Peyer's patch (tissue), 4 donors: ENCODE measurements at regions not wholly inside any gene's neighbourhood (a gene's known extent, or its start where the extent isn't known, plus 50 kb on each side); places are given as distances from the start of the nearest gene placed in this dataset.

ENCODE experiments used
- CTCF ChIP-seq, 6 experiments: fragments of 450-650 bp in 4 of 6; fragments of 200-600 bp in 2 of 6; sonication (generic) in 1 of 6; IDR thresholded peaks; one replicate each; pipeline ENCODE4 v1.5.1; 2017 to 2019; ENCODE audit warnings: antibody characterized with exemption in 6 of 6, mild to moderate bottlenecking in 3 of 6, moderate library complexity in 1 of 6
- POLR2A ChIP-seq, 2 donors: fragments of 450-650 bp; IDR thresholded peaks; one replicate each; pipeline ENCODE4 v1.5.1; 2017; ENCODE audit warnings: antibody characterized with exemption in 2 of 2, mild to moderate bottlenecking in 2 of 2, moderate library complexity in 2 of 2

- no peak for TF ChIP-seq CTCF (IDR thresholded peaks at IDR 0.05)
- TF ChIP-seq POLR2A (IDR thresholded peaks at IDR 0.05): no peak
Observed at GRCh38 chr12:30098677-30099076, 314.9 kb upstream of the TMTC1 start.
